ENCODE measurements at regions not wholly inside any gene's neighbourhood (a gene's known extent, or its start where the extent isn't known, plus 50 kb on each side); places are given as distances from the start of the nearest gene placed in this dataset.
"Not testable (repeated sequence)": the region's sequence is repeated elsewhere in the genome, so short reads cannot be mapped to it uniquely, and the experiment has no call there.

DNA sequence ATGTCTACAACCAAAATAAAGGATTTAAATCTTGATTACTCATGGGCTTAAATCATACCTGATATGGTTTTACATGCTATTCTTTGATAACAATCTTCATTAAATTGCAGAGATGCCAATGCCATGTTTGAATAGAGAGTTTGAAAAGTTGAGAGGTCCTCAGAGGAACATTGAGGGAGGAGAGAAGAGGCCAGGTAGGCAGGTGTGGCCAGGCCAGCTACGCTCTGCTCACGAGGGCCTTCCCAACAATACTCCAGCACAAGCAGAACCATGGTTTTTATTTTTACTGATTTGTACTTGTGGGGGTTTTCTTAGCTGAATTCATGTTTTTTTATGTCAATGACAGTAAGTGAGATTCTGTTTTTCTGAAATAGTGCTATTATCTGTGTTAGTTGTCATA lies 158.1 kb upstream of the RFC3 start:
- no peak overlapping the region for H3K4me3 ChIP-seq (ENCODE audit: control insufficient read depth, low read depth, low read length)

DNA sequence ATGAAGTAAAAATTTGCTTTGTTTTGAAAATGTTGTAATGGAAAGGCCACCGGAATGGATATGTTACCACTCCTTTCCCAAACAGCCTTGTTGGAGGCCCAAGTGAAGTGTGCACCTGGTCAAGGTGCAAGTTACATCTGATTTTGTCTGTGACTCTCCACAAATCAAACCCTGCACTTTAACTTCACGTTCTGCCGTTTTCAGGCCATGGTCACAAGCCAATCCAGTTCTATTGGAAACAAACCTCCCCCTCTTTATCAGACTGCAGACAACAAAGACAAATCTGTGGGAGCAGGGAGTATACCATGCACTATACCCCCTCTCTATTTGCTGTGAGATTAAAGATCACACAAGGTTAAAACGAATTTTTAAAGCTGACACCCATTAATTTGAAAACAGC lies 155.6 kb upstream of the RFC3 start:
- no peak for DNase-seq (ENCODE audit: low read depth)
- no peak for TF ChIP-seq CTCF (conservative IDR thresholded peaks at IDR 0.05; ENCODE audit: control insufficient read depth, insufficient read depth, low read depth, low read length)
- no peak overlapping the region for H3K4me3 ChIP-seq (ENCODE audit: control insufficient read depth, low read depth, low read length)

More for the DNA sequence above, 158.1 kb upstream of the RFC3 start:
- DNase-seq (ENCODE audit: low read depth) = no peak
- no peak for TF ChIP-seq CTCF (conservative IDR thresholded peaks at IDR 0.05; ENCODE audit: control insufficient read depth, insufficient read depth, low read depth, low read length)

DNA sequence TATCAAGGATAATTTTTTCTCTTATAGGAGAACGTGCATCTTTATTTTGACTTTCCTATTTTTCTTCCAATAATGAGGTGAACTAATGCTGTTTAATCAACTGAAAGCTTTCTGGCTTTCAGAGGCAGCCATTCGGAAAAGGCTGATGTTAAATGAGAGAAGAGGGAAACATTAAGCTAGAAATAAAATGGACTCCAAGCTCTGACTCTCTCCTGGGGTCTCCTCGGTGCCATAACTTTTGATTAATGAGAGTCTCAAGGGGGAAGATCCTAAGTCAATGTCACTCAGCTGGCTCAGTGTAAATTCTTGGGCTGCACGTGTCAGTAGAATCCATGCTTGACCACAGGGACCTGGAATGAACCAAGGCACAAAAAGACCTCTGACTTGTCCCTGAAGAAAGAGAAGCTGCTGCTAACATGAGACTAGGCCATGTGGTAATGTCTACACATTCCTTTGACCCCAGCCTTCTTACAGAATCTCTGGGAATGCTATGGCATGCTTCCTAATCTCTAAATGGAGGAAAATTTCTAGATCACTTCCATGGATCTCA lies 152.2 kb upstream of the RFC3 start:
- no peak for TF ChIP-seq CTCF (conservative IDR thresholded peaks at IDR 0.05; ENCODE audit: control insufficient read depth, insufficient read depth, low read depth, low read length)
- no peak for DNase-seq (ENCODE audit: low read depth)
- H3K4me3 ChIP-seq (ENCODE audit: control insufficient read depth, low read depth, low read length) = no peak overlapping the region

- H3K4me3 ChIP-seq (ENCODE audit: control insufficient read depth, low read depth, low read length) = no peak overlapping the region
- TF ChIP-seq CTCF (conservative IDR thresholded peaks at IDR 0.05; ENCODE audit: control insufficient read depth, insufficient read depth, low read depth, low read length) = no peak
- no peak for DNase-seq (ENCODE audit: low read depth)
Measured at GRCh38 chr13:33671560-33671959, 146.4 kb upstream of the RFC3 start.

DNA sequence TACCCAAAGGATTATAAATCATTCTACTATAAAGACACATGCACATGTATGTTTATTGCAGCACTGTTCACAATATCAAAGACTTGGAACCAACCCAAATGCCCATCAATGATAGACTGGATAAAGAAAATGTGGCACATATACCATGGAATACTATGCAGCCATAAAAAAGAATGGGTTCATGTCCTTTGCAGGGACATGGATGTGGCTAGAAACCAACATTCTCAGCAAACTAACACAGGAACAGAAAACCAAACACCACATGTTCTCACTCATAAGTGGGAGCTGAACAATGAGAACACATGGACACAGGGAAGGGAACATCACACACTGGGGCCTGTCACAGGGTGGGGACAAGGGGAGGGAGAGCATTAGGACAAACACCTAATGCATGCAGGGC lies 145.9 kb upstream of the RFC3 start:
- DNase-seq (ENCODE audit: low read depth); H3K4me3 ChIP-seq (ENCODE audit: control insufficient read depth, low read depth, low read length): not testable (repeated sequence)

GRCh38 chr13:33676045-33676989 lies 141.6 kb upstream of the RFC3 start:
- TF ChIP-seq CTCF (conservative IDR thresholded peaks at IDR 0.05; ENCODE audit: control insufficient read depth, insufficient read depth, low read depth, low read length) = no peak
- H3K4me3 ChIP-seq (ENCODE audit: control insufficient read depth, low read depth, low read length) = peak overlapping the region; percentile 47
- peak; percentile 48 for DNase-seq (ENCODE audit: low read depth)

DNA sequence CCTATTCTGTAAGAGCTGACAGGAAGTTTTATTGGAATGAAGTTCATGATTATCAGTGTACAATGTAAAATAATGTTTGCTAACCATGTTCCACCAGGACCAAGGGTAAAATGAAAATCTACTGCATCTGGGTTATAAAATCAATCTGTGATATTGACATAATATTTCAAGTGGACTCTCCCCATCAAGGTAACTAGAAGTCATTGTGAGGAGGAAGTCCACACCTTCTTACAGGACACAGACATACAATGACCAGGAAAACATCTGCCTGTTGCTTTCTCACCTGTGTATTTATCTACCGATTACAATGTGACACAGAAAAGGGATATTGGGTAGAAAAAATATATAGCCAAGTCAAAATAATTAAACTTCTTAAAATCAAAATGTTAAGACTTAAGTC lies 140.7 kb upstream of the RFC3 start:
- DNase-seq (ENCODE audit: low read depth) = no peak
- TF ChIP-seq CTCF (conservative IDR thresholded peaks at IDR 0.05; ENCODE audit: control insufficient read depth, insufficient read depth, low read depth, low read length) = no peak
- H3K4me3 ChIP-seq (ENCODE audit: control insufficient read depth, low read depth, low read length) = no peak overlapping the region
